T1000 (cell line): ENCODE measurements at regions not wholly inside any gene's neighbourhood (a gene's known extent, or its start where the extent isn't known, plus 50 kb on each side); places are given as distances from the start of the nearest gene placed in this dataset.

Experiments
- DNase-seq: peaks from one replicate; lab custom pipeline; 2025; ENCODE audit warnings: mixed read lengths; lab: John Stamatoyannopoulos, UW

DNA sequence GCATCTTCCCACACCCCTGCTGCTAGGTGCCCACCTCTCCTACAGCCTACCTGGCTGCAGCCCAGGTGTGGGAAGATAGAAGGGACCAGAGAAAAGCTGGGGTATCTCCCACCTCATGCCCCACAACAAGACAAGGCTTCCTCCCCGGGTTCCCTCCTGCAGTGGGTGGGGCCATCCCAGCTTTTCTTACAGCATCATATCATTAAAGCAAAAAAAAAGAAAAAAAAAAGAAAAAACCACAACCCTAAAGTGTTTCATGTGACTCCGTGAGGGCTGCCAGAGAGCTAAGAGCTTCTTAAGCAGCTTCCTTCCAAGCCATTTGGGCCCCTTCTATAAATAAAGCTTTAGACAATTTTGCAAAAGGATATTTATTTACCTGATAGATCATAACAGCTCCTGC is 455.4 kb upstream of the TSHZ3 start:
- DNase-seq, result no peak

- DNase-seq, result no peak
These were observed 461.4 kb upstream of the TSHZ3 start for GRCh38 chr19:31810536-31811109.

- no peak for DNase-seq
These were observed 468.9 kb upstream of the TSHZ3 start for GRCh38 chr19:31817971-31818797.

GRCh38 chr19:31818798-31819105 is 469.5 kb upstream of the TSHZ3 start:
- DNase-seq, result no peak

GRCh38 chr19:31819837-31820236 is 470.6 kb upstream of the TSHZ3 start:
- no peak for DNase-seq

- no peak for DNase-seq
These were observed 472.1 kb upstream of the TSHZ3 start for GRCh38 chr19:31821346-31821745.

DNA sequence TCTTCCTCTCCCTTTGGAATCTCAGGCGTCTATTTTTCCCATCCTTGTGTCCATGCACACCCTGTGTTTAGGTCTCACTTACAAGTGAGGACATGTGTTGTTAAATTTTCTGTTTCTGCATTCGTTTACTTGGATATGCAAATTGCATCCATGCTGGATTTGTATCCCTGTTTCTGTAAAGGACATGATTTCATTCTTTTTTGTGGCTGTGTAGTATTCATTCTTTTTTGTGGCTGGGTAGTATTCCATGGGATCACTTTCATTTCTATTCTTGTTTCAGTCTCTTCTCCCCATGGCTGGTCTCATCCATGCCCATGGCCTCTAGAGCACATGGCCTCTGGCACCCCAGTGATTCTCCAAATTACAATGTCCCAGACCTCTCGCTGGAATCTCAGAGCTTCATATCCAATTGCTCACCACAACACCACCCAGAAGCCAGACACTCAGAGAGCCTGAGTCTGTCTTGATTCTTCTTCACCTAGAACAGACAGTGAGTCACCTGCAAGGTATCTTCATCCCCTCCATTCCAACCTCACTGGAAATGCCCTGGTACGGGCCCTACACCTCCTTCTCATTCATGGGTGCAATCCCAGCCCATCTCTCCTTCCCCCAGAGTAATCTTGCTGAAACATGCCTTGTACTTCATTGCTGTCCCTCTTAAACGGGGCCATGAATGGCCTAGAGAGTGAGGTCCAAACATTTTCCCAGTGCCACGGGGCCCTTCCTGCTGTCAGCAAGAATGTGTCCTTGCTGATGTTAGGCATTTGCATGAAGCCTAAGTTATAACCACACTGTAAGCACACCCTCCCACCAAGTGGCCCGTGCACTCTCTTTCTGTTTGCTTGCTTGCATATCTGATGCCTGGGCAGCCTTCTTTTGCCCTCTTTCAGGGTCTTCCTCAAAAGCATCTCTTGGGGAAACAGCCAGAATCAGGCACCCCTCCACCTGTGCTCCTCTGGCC is 476.2 kb upstream of the TSHZ3 start:
- no peak for DNase-seq

DNA sequence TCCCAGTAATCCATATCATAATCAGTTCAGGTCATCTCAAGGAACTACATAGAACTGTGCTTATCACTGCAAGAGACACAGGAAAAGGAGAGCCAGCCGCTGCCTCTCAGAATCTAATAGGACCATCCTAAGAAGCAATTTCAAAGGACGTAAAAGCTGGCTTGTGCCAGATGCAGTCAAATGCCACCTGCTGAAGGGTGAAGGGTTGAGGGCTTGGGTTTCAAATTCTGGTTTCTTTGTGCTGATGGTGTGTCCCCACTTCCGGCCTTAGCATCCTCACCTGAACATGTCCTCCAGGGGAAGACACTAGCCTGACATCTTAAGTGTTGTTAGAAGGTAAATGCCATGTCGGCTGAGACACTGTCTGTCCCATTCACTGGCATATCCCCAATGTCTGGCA is 477.1 kb upstream of the TSHZ3 start:
- DNase-seq, result no peak

GRCh38 chr19:31831421-31832175 is 482.4 kb upstream of the TSHZ3 start:
- DNase-seq, result no peak

GRCh38 chr19:31832176-31832548 is 482.9 kb upstream of the TSHZ3 start:
- DNase-seq, result no peak

DNA sequence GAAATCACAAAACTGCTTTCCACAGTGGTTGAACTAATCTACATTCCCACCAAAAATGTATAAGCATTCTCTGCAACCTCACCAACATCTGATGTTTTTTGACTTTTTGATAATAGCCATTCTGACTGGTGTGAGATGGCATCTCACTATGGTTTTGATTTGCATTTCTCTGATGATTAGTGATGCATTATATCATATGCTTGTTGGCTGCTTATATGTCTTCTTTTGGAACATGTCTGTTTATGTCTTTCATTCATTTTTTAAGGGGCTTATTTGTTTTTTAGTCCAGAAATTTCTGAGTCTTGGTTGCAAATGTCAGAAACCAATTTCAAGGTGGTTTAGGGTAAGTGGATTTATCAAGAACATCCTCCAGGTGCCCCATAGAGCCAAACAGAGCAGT is 484.8 kb upstream of the TSHZ3 start:
- no peak for DNase-seq

- no peak for DNase-seq
These were observed 489.1 kb upstream of the TSHZ3 start for GRCh38 chr19:31838163-31838815.

DNA sequence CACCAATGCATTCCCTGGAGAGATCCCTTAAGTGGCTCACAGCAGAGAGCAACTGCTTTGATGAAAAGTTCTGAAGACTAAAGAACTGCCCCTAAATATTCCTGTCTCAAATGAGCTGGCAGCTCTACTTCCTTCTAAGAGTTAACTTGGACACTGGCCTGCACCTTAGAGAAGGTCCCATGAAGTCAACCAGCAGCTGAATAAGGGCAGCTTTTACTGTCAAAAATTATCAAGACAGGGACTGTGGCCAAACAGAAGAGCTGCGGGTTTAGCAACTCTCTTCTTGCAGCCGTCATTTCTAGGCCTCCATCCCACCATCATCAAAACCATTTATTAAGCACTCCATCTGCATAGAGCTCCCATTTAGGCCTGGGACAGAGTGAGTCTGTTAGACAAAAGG is 491.1 kb upstream of the TSHZ3 start:
- no peak for DNase-seq

DNA sequence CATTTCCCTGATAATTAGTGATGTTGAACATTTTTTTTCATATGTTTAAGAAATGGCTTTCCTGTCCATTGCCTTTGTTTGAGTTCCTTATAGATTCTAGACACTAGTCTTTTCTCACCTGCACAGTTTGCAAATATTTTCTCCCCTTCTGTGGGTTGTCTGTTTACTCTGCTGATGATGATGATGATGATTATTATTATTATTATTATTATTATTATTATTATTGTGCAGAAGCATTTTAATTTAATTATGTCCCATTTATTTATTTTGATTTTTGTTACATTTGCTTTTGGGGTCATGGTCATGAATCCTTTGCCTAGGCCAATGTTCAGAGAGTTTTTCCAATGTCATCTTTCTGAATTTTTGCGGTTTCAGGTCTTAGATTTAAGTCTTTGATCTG is 492.5 kb upstream of the TSHZ3 start:
- DNase-seq, result no peak

- no peak for DNase-seq
These were observed 482.3 kb upstream of the ZNF507 start for GRCh38 chr19:31863122-31863521.

DNA sequence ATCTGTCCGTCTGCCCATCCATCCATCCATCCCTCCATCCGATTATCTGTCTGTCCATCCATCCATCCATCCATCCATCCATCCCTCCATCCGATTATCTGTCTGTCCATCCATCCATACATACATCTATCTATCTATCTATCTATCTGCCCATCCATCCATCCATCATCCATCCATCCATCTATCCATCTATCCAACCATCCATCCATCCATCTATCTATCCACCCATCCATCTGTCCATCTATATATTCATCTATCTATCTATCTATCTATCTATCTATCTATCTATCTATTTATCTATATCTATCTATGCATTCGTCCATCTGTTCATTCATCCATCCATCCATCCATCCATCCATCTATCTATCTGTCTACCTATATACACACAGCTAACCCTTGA is 471.1 kb upstream of the ZNF507 start:
- DNase-seq, result no peak

DNA sequence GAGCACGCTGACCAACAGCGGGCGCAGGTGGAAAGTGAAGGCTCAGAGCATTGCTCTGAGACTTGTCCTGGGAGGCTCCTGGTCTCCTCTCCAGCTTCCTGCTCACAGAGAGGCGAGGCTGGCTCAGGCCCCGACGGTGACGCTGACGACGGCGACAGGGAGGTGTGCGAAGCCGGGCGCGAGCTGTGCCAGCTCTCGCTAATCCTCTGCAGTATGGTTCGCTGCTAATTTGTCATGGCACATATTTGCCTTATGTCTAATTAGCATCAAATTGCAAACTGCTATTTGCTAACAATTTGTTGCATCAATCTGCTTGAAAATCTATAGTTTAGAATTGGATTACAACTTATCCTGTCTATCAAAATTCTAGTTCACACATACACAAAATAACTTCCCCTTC is 469.8 kb upstream of the ZNF507 start:
- DNase-seq, result no peak

DNA sequence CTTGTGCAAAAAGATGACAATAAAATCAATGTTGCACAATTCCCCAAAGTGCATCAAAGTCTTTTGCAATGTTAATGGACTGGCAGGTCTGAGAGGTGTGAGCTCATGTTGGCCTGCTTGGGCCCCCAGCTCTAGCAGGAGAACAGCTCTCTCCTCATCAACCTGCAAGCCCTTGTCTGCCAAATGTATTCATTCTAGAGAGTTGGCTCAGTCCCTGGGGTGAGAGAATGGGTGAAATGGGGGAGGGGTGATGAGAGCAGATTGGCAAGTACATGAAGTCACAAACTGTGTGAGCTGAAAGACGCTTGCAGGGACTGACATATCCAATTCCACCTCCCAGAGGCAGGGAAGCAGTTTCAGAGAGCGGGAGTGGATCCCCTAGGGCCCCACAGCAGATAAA is 465.1 kb upstream of the ZNF507 start:
- DNase-seq, result no peak

DNA sequence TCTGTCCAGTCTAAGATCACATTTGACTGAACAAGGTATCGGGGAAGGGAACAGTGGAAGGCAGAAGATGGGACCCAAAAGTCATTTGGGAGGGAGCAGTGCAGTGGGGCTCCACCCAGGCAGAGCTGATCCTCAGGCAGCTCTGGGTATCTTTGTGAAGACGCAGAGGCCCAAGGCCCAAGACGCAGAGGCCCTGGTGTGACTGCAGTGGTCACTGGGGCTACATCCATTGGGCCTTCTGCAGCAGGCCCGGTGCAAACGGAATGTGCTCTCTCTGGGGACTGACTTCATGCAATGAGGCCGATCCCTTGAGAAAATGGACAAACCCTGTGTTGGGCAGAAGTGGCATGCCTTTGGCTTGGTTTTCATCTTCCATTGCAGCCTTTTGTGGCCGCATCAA is 463.4 kb upstream of the ZNF507 start:
- DNase-seq, result no peak

GRCh38 chr19:31882709-31883108 is 462.7 kb upstream of the ZNF507 start:
- no peak for DNase-seq

- DNase-seq, result no peak
These were observed 462.0 kb upstream of the ZNF507 start for GRCh38 chr19:31883296-31883990.
